ENCODE measurements at regions not wholly inside any gene's neighbourhood (a gene's known extent, or its start where the extent isn't known, plus 50 kb on each side); places are given as distances from the start of the nearest gene placed in this dataset.

DNA sequence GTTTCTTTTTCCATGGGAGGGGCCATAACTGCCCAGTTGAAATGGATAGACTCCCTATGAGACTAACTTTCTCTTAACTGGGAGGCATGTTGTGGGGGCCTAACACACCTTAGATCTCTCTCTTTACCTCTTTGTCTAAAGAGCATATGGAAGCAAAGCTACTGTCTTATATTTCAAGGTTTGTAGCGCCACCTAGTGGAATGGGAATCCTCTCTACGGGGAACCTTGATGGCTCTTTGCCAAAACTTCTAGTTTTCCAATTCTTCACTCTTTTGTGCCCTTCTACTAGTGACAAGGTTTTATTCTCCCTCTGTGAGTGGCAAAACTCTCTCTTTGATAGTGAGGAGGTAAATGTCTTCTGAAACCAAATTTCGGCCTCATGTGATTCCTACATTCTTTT is 1030.4 kb upstream of the CADM2 start:
- TF ChIP-seq EZH2phosphoT487 (IDR thresholded peaks at IDR 0.05; ENCODE audit: borderline replicate concordance), result no peak
- TF ChIP-seq, protein P1, sequence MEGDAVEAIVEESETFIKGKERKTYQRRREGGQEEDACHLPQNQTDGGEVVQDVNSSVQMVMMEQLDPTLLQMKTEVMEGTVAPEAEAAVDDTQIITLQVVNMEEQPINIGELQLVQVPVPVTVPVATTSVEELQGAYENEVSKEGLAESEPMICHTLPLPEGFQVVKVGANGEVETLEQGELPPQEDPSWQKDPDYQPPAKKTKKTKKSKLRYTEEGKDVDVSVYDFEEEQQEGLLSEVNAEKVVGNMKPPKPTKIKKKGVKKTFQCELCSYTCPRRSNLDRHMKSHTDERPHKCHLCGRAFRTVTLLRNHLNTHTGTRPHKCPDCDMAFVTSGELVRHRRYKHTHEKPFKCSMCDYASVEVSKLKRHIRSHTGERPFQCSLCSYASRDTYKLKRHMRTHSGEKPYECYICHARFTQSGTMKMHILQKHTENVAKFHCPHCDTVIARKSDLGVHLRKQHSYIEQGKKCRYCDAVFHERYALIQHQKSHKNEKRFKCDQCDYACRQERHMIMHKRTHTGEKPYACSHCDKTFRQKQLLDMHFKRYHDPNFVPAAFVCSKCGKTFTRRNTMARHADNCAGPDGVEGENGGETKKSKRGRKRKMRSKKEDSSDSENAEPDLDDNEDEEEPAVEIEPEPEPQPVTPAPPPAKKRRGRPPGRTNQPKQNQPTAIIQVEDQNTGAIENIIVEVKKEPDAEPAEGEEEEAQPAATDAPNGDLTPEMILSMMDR (conservative IDR thresholded peaks at IDR 0.05; ENCODE audit: low read length), result peak; percentile 68
